H1 (cell line): ENCODE measurements at regions not wholly inside any gene's neighbourhood (a gene's known extent, or its start where the extent isn't known, plus 50 kb on each side); places are given as distances from the start of the nearest gene placed in this dataset.

ENCODE experiments used
- CTCF ChIA-PET: fragments of 300-600 bp; sonication (Branson Sonifier 250); formaldehyde crosslinking; loops from one replicate; lab custom pipeline; 2021; ENCODE audit not compliant: partially characterized antibody; lab: Charles Lee
- POLR2A ChIA-PET: fragments of 300-600 bp; sonication (Branson Sonifier 250); formaldehyde crosslinking; loops from one replicate; lab custom pipeline; 2021; ENCODE audit warnings: inconsistent platforms; ENCODE audit not compliant: partially characterized antibody; lab: Charles Lee
- DNase-seq, 2 experiments: peaks; one replicate each; pipeline versions ENCODE4 v3.0.0 to v3.0.0-alpha.2; 2010 to 2022; ENCODE audit warnings: low spot score in 2 of 2, low read depth in 1 of 2, mixed read lengths in 1 of 2
- FAIRE-seq: peaks from 2 replicates; lab custom pipeline; 2011; peaks lifted over from hg19 to GRCh38; lab: Jason Lieb, UNC
- H2AFZ ChIP-seq: 2 replicates; pipeline ENCODE4 v1.8.1; 2012; ENCODE audit warnings: low read length, inconsistent platforms
- H2AK5ac ChIP-seq: 2 replicates; pipeline ENCODE4 v1.6.1; 2013; ENCODE audit warnings: low read depth, low read length
- H2BK120ac ChIP-seq: replicated peaks from 2 replicates; pipeline ENCODE3; 2013; ENCODE audit warnings: low read depth, low read length, inconsistent platforms
- H2BK12ac ChIP-seq: 2 replicates; pipeline ENCODE4 v1.6.1; 2013; ENCODE audit warnings: low read depth, low read length
- H2BK15ac ChIP-seq: 2 replicates; pipeline ENCODE4 v1.6.1; 2013; ENCODE audit warnings: low read length
- H2BK20ac ChIP-seq: 2 replicates; pipeline ENCODE4 v1.6.1; 2013; ENCODE audit warnings: low read length
- H2BK5ac ChIP-seq: 2 replicates; pipeline ENCODE4 v1.6.1; 2013; ENCODE audit warnings: low read depth, low read length
- H3K14ac ChIP-seq: 2 replicates; pipeline ENCODE4 v1.6.1; 2013; ENCODE audit warnings: inconsistent platforms; ENCODE audit not compliant: insufficient read length
- H3K18ac ChIP-seq: 2 replicates; pipeline ENCODE4 v1.6.1; 2013; ENCODE audit warnings: low read length; ENCODE audit errors: extremely low read depth
- H3K23ac ChIP-seq: 2 replicates; pipeline ENCODE4 v1.6.1; 2013; ENCODE audit warnings: inconsistent platforms; ENCODE audit not compliant: insufficient read length
- H3K23me2 ChIP-seq: 2 replicates; pipeline ENCODE4 v1.6.1; 2013; ENCODE audit warnings: low read depth, low read length
- H3K27ac ChIP-seq: 2 replicates; pipeline ENCODE4 v1.6.1; 2011; ENCODE audit warnings: low read depth, low read length, inconsistent platforms
- H3K27me3 ChIP-seq, 4 experiments: replicated peaks in 1 of 4; 1 replicate in 1 of 4; 2 replicates in 3 of 4; pipeline versions ENCODE4 v1.6.1 to v1.8.1; 2011 to 2013; ENCODE audit warnings: low read length in 3 of 4, mild to moderate bottlenecking in 3 of 4, inconsistent platforms in 2 of 4, mixed read lengths in 2 of 4, moderate library complexity in 1 of 4; ENCODE audit not compliant: control insufficient read depth in 3 of 4, insufficient read depth in 3 of 4; ENCODE audit errors: extremely low read depth in 1 of 4
- H3K36me3 ChIP-seq, 4 experiments: 2 replicates each; pipeline versions ENCODE4 v1.6.1 to v1.8.1; 2011 to 2013; ENCODE audit warnings: mild to moderate bottlenecking in 4 of 4, low read length in 3 of 4, moderate library complexity in 2 of 4, control low read depth in 1 of 4, inconsistent platforms in 1 of 4; ENCODE audit not compliant: insufficient read depth in 4 of 4, control insufficient read depth in 2 of 4
- H3K4ac ChIP-seq: replicated peaks from 2 replicates; pipeline ENCODE3; 2013; ENCODE audit warnings: low read length, low read depth, mixed read lengths, inconsistent platforms; ENCODE audit not compliant: insufficient read length
- H3K4me1 ChIP-seq, 4 experiments: replicated peaks in 1 of 4; 1 replicate in 1 of 4; 2 replicates in 3 of 4; pipeline versions ENCODE4 v1.6.1 to v1.8.1; 2011 to 2013; ENCODE audit warnings: low read length in 3 of 4, inconsistent platforms in 2 of 4, mixed read lengths in 1 of 4; ENCODE audit not compliant: insufficient read depth in 4 of 4, control insufficient read depth in 3 of 4
- H3K4me2 ChIP-seq, 2 experiments: 2 replicates each; pipeline versions ENCODE4 v1.6.1 to v1.8.1; 2011 to 2013; ENCODE audit warnings: low read depth in 2 of 2, low read length in 2 of 2, control low read depth in 1 of 2, inconsistent platforms in 1 of 2, mild to moderate bottlenecking in 1 of 2; ENCODE audit not compliant: insufficient read depth in 1 of 2
- H3K4me3 ChIP-seq, 4 experiments: fragments of 200-600, 300-600 bp in 1 of 4; sonication (generic), shearing (Covaris generic), sonication (Bioruptor Twin) in 1 of 4; 2 replicates each; pipeline versions ENCODE4 v1.5.1 to v1.8.1; 2011 to 2016; ENCODE audit warnings: low read length in 4 of 4, low read depth in 3 of 4, control low read depth in 2 of 4, inconsistent platforms in 2 of 4, mild to moderate bottlenecking in 2 of 4, mixed read lengths in 1 of 4, moderate library complexity in 1 of 4; ENCODE audit not compliant: insufficient read depth in 2 of 4; ENCODE audit errors: extremely low read depth in 1 of 4
- H3K56ac ChIP-seq: replicated peaks from 2 replicates; pipeline ENCODE3; 2013; ENCODE audit warnings: low read depth, mild to moderate bottlenecking, mixed read lengths, low read length, inconsistent platforms; ENCODE audit not compliant: insufficient read length
- H3K79me1 ChIP-seq: 2 replicates; pipeline ENCODE4 v1.6.1; 2013; ENCODE audit warnings: low read depth, low read length, control low read depth
- H3K79me2 ChIP-seq, 2 experiments: 2 replicates each; pipeline versions ENCODE4 v1.6.1 to v1.8.1; 2012 to 2013; ENCODE audit warnings: low read length in 2 of 2, mild to moderate bottlenecking in 2 of 2, inconsistent platforms in 1 of 2; ENCODE audit not compliant: insufficient read depth in 2 of 2, control insufficient read depth in 1 of 2
- H3K9ac ChIP-seq, 4 experiments: replicated peaks in 1 of 4; 1 replicate in 1 of 4; 2 replicates in 3 of 4; pipeline versions ENCODE4 v1.6.1 to v1.8.1; 2011 to 2013; ENCODE audit warnings: low read depth in 3 of 4, low read length in 3 of 4, control low read depth in 2 of 4, mild to moderate bottlenecking in 2 of 4, moderate library complexity in 2 of 4, inconsistent platforms in 1 of 4; ENCODE audit errors: extremely low read depth in 1 of 4
- H3K9me3 ChIP-seq, 2 experiments: 2 replicates each; pipeline versions ENCODE4 v1.6.1 to v1.8.1; 2012 to 2013; ENCODE audit warnings: mild to moderate bottlenecking in 2 of 2, moderate library complexity in 2 of 2, control low read depth in 1 of 2, inconsistent platforms in 1 of 2, low read depth in 1 of 2, low read length in 1 of 2, mixed read lengths in 1 of 2; ENCODE audit not compliant: insufficient read depth in 2 of 2
- H4K20me1 ChIP-seq, 2 experiments: replicated peaks in 1 of 2; 2 replicates each; pipeline versions ENCODE3 to v1.8.1; 2011 to 2013; ENCODE audit warnings: inconsistent platforms in 2 of 2, low read length in 2 of 2, mild to moderate bottlenecking in 1 of 2; ENCODE audit not compliant: insufficient read depth in 2 of 2, control insufficient read depth in 1 of 2
- H4K5ac ChIP-seq: 2 replicates; pipeline ENCODE4 v1.6.1; 2013; ENCODE audit warnings: low read length, low read depth, mixed read lengths, inconsistent platforms; ENCODE audit not compliant: insufficient read length
- H4K8ac ChIP-seq: 2 replicates; pipeline ENCODE4 v1.8.0; 2013; ENCODE audit warnings: mild to moderate bottlenecking, moderate library complexity, low read length, inconsistent platforms; ENCODE audit not compliant: insufficient read depth; ENCODE audit errors: extremely low read depth
- H4K91ac ChIP-seq: replicated peaks from 2 replicates; pipeline ENCODE3; 2013; ENCODE audit warnings: low read length, mixed read lengths, inconsistent platforms; ENCODE audit not compliant: insufficient read length
- EGR1 ChIP-seq: IDR thresholded peaks from 2 replicates; pipeline ENCODE4 v1.6.1; 2011; ENCODE audit warnings: low read depth, low read length, borderline replicate concordance
- JUND ChIP-seq: IDR thresholded peaks from 2 replicates; pipeline ENCODE4 v1.6.1; 2011; ENCODE audit warnings: mild to moderate bottlenecking, improper control_type of control experiment, low read length
- POLR2A ChIP-seq, 2 experiments: IDR thresholded peaks; 1 replicate in 1 of 2; 2 replicates in 1 of 2; pipeline ENCODE4 v1.6.1; 2011; ENCODE audit warnings: low read depth in 2 of 2, low read length in 2 of 2, mild to moderate bottlenecking in 2 of 2; ENCODE audit errors: control extremely low read depth in 1 of 2
- SRF ChIP-seq: IDR thresholded peaks from 2 replicates; pipeline ENCODE4 v1.6.1; 2011; ENCODE audit warnings: mild to moderate bottlenecking, low read depth, low read length, moderate library complexity
- TCF12 ChIP-seq: IDR thresholded peaks from 2 replicates; pipeline ENCODE4 v1.6.1; 2011; ENCODE audit warnings: low read depth, mild to moderate bottlenecking, low read length
- WGBS, 2 experiments: shearing (Covaris generic) in 1 of 2; methylation state at CpG; one replicate each; pipeline versions ENCODE4 v1.1.6 to v1.1.7; 2013 to 2015; ENCODE audit warnings: low lambda C conversion rate in 2 of 2, mixed read lengths in 2 of 2, inconsistent platforms in 1 of 2, low coverage in 1 of 2, missing lambda C conversion rate in 1 of 2; ENCODE audit not compliant: insufficient replicate concordance in 2 of 2, insufficient coverage in 1 of 2, insufficient read length in 1 of 2; ENCODE audit errors: extremely low coverage in 1 of 2, missing lambda C conversion rate in 1 of 2; 5-methylcytosine and 5-hydroxymethylcytosine counted together

- Histone ChIP-seq H2BK5ac (no peak overlapping the region; the same call in 1 of the 2 replicates), H2BK12ac (no peak overlapping the region), H4K5ac (no peak overlapping the region), H3K14ac (no peak overlapping the region), H4K8ac (no peak overlapping the region), H3K18ac (no peak overlapping the region), H3K4ac (no peak overlapping the region), H3K9ac (no peak overlapping the region), H3K4me3 (no peak overlapping the region), H2BK15ac (no peak overlapping the region), H2AFZ (no peak overlapping the region), H4K91ac (no peak overlapping the region), H3K36me3 (no peaks in the 10 kb centered on the region), H3K4me2 (no peak overlapping the region), H3K56ac (no peak overlapping the region), H3K79me1 (no peaks in the 10 kb centered on the region), H2BK20ac (no peak overlapping the region), H3K4me1 (peaks cover 0 to 5% (median 3%) of the 10 kb centered on the region in 4 experiments; a peak in 5 of 7 replicates), H3K27ac (no peak overlapping the region), H3K27me3 (no peaks in the 10 kb centered on the region; a peak in 1 of 7 replicates), H2BK120ac (no peak overlapping the region), H3K23me2 (peaks cover 3% of the 10 kb centered on the region; the same call in 1 of the 2 replicates), H3K9me3 (no peaks in the 10 kb centered on the region), H3K23ac (no peak overlapping the region), H4K20me1 (no peaks in the 10 kb centered on the region), H2AK5ac (no peak overlapping the region), H3K79me2 (no peaks in the 10 kb centered on the region)
- WGBS, 2 experiments = 91% methylated on average over 5 of the region's 5 CpGs; no CpG with 5 or more reads in 1 of the 2 experiments
- DNase-seq (no peak), FAIRE-seq (no peak)
- POLR2A ChIA-PET = no interaction called here
- TF ChIP-seq SRF (no peak), TCF12 (no peak), POLR2A (IDR thresholded peaks at IDR 0.05; ENCODE audit: control extremely low read depth in 1 of 2, low read depth in 2 of 2, low read length in 2 of 2) (no peak), JUND (no peak), EGR1 (no peak)
- CTCF ChIA-PET = interaction anchor here (1.7 kb wide), 1 partner anchor 196 kb away, joined by 5 read pairs; no protein-coding TSS in a partner anchor
Measured at GRCh38 chr1:5706239-5706638, 286.0 kb downstream of the NPHP4 start.
